ENCODE measurements at regions not wholly inside any gene's neighbourhood (a gene's known extent, or its start where the extent isn't known, plus 50 kb on each side); places are given as distances from the start of the nearest gene placed in this dataset.

- no peaks in the 10 kb centered on the region for H3K9me3 ChIP-seq (ENCODE audit: insufficient read depth, low read length)
- TF ChIP-seq CTCF (IDR thresholded peaks at IDR 0.05; ENCODE audit: low read depth, low read length) (no peak), EZH2phosphoT487 (IDR thresholded peaks at IDR 0.05; ENCODE audit: low read depth) (no peak)
- H3K4me2 ChIP-seq (ENCODE audit: low read length) = peak overlapping the region; percentile 50
- no peaks in the 10 kb centered on the region for H3K79me2 ChIP-seq (ENCODE audit: low read length)
- H3K27me3 ChIP-seq (ENCODE audit: low read depth, low read length) = peaks cover 34% of the 10 kb centered on the region
- H3K4me3 ChIP-seq (ENCODE audit: low read length) = no peak overlapping the region
- no peaks in the 10 kb centered on the region for H4K20me1 ChIP-seq (ENCODE audit: insufficient read depth, low read length)
- H3K4me1 ChIP-seq (ENCODE audit: low read length) = peaks cover 17% of the 10 kb centered on the region
- H3K9ac ChIP-seq (ENCODE audit: low read length) = no peak overlapping the region
- H3K36me3 ChIP-seq (replicated peaks; ENCODE audit: low read depth, low read length) = no peaks in the 10 kb centered on the region
- no peak overlapping the region for H3K27ac ChIP-seq (ENCODE audit: low read length)
- H2AFZ ChIP-seq (ENCODE audit: low read depth, low read length) = no peak overlapping the region
Observed at GRCh38 chr2:102977426-102978090, 215.7 kb downstream of the TMEM182 start.

GRCh38 chr2:102978091-102978490, 216.3 kb downstream of the TMEM182 start:
- no peak for TF ChIP-seq CTCF (IDR thresholded peaks at IDR 0.05; ENCODE audit: low read depth, low read length)
- no peak for TF ChIP-seq EZH2phosphoT487 (IDR thresholded peaks at IDR 0.05; ENCODE audit: low read depth)
- Histone ChIP-seq H3K9ac (ENCODE audit: low read length) (no peak overlapping the region), H2AFZ (ENCODE audit: low read depth, low read length) (no peak overlapping the region), H3K27ac (ENCODE audit: low read length) (no peak overlapping the region), H3K9me3 (ENCODE audit: insufficient read depth, low read length) (no peaks in the 10 kb centered on the region), H3K4me2 (ENCODE audit: low read length) (no peak overlapping the region), H3K36me3 (replicated peaks; ENCODE audit: low read depth, low read length) (no peaks in the 10 kb centered on the region), H3K4me1 (ENCODE audit: low read length) (peaks cover 17% of the 10 kb centered on the region), H3K27me3 (ENCODE audit: low read depth, low read length) (peaks cover 39% of the 10 kb centered on the region), H3K79me2 (ENCODE audit: low read length) (no peaks in the 10 kb centered on the region), H3K4me3 (ENCODE audit: low read length) (no peak overlapping the region), H4K20me1 (ENCODE audit: insufficient read depth, low read length) (no peaks in the 10 kb centered on the region)

- no peak overlapping the region for H3K4me3 ChIP-seq (ENCODE audit: low read length)
- H3K4me1 ChIP-seq (ENCODE audit: low read length) = peaks cover 17% of the 10 kb centered on the region
- H3K27ac ChIP-seq (ENCODE audit: low read length) = no peak overlapping the region
- H3K9me3 ChIP-seq (ENCODE audit: insufficient read depth, low read length) = no peaks in the 10 kb centered on the region
- no peak overlapping the region for H2AFZ ChIP-seq (ENCODE audit: low read depth, low read length)
- TF ChIP-seq CTCF (IDR thresholded peaks at IDR 0.05; ENCODE audit: low read depth, low read length) (no peak), EZH2phosphoT487 (IDR thresholded peaks at IDR 0.05; ENCODE audit: low read depth) (no peak)
- no peaks in the 10 kb centered on the region for H3K79me2 ChIP-seq (ENCODE audit: low read length)
- H3K36me3 ChIP-seq (replicated peaks; ENCODE audit: low read depth, low read length) = no peaks in the 10 kb centered on the region
- no peaks in the 10 kb centered on the region for H4K20me1 ChIP-seq (ENCODE audit: insufficient read depth, low read length)
- H3K4me2 ChIP-seq (ENCODE audit: low read length) = no peak overlapping the region
- H3K9ac ChIP-seq (ENCODE audit: low read length) = no peak overlapping the region
- peaks cover 42% of the 10 kb centered on the region for H3K27me3 ChIP-seq (ENCODE audit: low read depth, low read length)
Observed at GRCh38 chr2:102979429-102979828, 217.6 kb downstream of the TMEM182 start.

- Histone ChIP-seq H3K4me1 (ENCODE audit: low read length) (no peaks in the 10 kb centered on the region), H3K4me2 (ENCODE audit: low read length) (no peak overlapping the region), H2AFZ (ENCODE audit: low read depth, low read length) (no peak overlapping the region), H3K9ac (ENCODE audit: low read length) (no peak overlapping the region), H3K36me3 (replicated peaks; ENCODE audit: low read depth, low read length) (no peaks in the 10 kb centered on the region), H4K20me1 (ENCODE audit: insufficient read depth, low read length) (no peaks in the 10 kb centered on the region), H3K4me3 (ENCODE audit: low read length) (no peak overlapping the region), H3K27me3 (ENCODE audit: low read depth, low read length) (peaks cover 55% of the 10 kb centered on the region), H3K9me3 (ENCODE audit: insufficient read depth, low read length) (no peaks in the 10 kb centered on the region), H3K79me2 (ENCODE audit: low read length) (no peaks in the 10 kb centered on the region), H3K27ac (ENCODE audit: low read length) (no peak overlapping the region)
- TF ChIP-seq CTCF (IDR thresholded peaks at IDR 0.05; ENCODE audit: low read depth, low read length) = no peak
- TF ChIP-seq EZH2phosphoT487 (IDR thresholded peaks at IDR 0.05; ENCODE audit: low read depth) = no peak
Observed at GRCh38 chr2:102983786-102984185, 222.0 kb downstream of the TMEM182 start.
